G401 (cell line): ENCODE measurements at regions not wholly inside any gene's neighbourhood (a gene's known extent, or its start where the extent isn't known, plus 50 kb on each side); places are given as distances from the start of the nearest gene placed in this dataset.
A peak's percentile ranks its signal among the peaks of the same experiment; 100 is the strongest.

ENCODE experiments used
- DNase-seq: peaks from one replicate; pipeline ENCODE4 v3.0.0-alpha.2; 2015; ENCODE audit warnings: low spot score
- in situ Hi-C: cut with HindIII; loops from 2 replicates; pipeline ENCODE4 v1.10.0; 2016; ENCODE audit warnings: low sequenced_read_pairs, mixed read lengths

DNA sequence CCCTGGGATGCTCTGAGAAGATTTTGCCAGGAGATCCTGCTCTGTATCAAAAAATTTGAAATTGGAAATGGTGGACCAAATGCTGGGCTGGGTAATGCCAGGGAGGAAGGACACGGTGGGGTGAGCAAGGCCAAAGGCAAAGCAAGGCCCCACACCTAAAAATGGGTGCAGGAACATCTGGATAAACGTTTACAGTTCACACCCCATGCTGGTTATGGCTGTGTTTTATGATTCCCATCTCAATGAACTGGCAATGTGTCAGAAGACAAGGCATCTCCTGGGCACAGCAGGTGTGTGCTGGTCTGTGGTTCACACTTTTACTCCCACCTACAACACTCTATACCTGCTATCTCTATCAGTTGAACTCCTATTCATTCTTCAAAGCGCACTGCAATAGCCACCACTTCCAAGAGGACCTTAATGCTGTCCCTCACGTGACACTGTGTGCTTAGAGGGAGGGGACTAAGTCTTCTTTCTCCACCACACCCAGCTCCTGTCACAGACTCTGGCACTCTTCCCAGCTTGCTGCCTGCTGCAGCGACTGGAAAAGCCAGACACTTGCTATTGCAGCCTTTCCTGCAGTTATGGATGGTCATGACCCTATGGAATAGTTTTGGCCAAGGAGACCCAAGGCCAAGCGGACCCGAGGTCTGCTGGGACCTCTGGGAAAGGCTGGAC, 277.5 kb downstream of the CTTN start:
- in situ Hi-C loops = no loop called here

DNA sequence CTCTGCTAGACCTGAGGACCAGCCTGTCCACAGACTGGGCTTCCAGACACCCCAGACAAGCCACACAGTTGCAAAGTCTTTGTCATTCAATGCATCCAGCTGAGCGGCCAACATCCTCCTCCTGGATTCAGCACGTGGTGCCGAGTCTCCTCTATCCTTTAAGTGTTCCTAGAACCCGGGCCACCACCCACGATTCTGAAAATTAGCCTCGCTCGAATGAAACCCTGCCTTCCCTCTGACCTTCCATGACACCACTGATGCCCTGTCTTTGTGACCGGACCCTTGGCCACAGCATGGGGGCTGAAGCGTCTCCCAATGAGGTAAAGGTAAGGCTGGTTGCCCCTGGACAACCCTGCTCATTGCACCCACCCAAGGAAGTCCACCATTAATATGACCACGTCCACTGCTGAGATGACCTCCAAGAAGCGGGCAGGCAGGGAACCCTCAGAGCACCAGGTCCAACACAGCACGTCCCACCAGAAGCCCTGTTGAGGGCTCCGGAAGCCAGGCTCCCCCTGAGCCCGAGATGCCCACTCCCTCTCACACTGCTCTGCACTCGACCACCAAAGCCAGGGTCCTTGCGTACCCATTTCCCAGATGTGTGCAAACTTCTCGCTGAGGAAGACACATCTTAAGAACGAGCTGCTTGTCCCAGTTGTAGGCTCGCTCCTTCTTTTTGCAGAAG, 279.0 kb downstream of the CTTN start:
- DNase-seq = no peak
- in situ Hi-C loops = no loop called here

More for the DNA sequence above, 277.5 kb downstream of the CTTN start:
- no peak for DNase-seq

DNA sequence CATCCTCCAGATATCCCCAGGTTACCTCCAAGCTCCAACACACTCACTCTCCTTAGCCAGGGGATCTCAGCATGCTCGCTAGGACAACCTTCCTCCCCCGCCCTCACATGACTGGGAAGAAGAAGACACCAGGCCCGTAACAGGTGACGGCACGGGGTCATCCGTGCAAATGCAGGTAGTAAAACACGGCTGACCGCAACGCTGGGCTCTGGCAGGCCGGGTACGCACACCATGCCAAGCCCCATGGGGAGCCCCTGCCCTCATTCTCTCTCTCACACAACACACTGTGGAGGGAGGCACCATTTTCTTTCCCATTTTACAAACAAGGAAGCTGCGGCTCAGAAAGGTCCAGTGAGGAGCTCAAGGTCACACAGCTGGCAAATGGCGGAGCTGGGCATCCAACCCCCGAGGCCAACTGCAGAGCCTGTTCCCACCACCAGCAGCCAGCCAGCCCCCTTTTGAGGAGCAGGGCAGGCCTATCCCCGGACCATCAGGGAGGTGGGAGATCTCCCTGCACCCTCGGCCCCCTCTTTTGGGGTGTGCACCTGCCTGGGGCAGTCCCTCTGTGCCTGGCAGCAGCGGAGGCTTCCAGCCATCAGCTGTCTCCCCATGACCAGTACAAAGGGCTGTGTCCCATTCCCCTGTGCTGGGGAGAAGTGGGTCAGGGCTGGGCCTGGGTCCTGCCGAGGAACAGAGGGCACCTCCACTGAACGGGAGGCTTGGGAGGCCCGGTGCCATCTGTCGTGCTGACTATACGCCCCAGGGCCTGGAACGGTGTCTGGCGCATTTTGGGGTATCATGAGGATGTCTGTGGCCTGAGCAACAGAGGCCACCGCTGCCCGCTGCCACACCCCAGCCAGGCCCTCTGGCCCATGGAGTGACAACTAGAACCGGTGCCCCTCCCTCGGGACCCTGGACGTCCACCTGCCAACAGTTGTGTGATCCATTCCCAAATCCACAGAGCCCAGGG, 280.9 kb downstream of the CTTN start:
- in situ Hi-C loops = no loop called here
- no peak for DNase-seq

DNA sequence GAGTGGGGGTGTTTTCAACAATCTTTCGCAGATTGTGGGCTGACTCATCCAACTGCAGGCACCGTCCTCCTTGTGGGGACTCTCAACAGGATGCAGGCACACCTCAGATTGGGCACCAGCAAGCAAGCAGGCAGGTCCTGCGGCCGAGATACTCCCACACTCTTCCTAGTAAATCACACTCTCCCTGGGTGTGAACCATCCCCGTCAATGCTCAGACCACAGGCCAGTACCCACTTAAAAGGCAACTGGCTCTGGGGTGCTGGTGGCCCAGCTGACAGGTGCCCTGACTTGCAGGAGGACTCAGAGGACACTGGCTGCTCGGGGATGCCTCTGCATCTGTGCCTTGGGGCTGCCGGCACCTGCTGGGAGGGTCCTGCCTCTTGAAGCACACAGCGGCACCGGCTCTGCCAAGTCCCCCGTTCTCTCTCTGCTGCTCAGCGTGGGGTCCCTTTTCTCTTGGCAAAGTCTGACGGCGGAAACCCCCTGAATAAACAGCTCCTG, 282.5 kb downstream of the CTTN start:
- in situ Hi-C loops = no loop called here
- DNase-seq = no peak

DNA sequence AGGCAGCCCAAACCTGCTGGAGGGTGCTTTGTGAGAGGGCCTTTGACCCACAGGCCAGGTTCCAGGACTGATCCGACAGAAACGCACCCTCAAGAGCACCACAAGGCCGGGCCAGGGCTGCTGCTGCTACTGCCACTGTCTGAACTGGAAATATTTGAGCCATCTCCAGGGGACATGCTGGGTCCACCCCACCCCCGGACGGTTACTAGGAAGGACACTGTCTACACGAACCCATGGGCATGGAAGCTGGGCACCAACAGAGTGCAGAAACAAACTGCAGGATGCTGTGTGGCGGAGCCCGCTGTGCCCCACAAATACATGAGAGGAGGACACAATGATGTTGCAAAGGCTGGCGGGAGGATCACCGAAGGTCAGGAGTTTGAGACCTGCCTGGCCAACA, 283.7 kb downstream of the CTTN start:
- in situ Hi-C loops = no loop called here

DNA sequence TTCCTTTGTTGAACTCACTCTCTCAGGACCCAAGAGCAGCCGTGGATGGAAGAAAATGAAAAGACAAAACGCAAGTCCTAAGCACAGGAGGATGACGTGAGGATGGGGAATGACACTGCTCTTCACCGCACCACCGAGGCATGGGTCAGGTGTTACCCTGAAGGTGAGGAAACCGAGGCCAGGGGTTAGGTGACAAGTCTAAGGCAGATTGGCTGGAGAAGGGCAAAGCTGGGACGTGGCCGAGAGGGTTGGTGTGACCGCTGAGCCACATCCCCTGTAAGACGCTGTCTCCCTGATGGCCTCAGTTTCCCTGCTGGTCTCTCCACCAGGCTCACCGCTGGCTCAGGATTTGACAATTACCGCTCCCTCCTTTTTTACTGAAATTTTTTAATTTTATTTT, 284.4 kb downstream of the CTTN start:
- DNase-seq = no peak
- in situ Hi-C loops = no loop called here

More for the DNA sequence above, 283.7 kb downstream of the CTTN start:
- DNase-seq = no peak

DNA sequence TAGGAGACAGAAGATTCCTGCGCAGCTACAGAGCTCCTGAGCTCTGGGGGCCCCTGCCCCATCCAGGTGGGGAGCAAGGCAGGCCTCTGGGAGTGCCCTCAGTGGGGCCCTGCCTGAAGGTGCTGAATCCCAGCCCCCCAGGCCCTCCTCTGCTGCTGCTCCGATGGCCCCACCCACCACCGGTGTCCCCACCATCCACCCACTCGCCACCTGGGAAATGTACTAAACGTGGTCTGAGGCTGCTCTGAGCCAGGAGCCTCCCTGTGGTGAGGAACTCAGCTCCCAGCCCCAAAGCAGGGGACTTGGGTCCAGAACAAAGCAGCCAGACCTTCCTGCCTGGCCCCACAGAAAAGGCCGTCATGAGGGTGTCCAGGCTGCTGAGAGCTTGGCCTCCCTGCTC, 289.4 kb downstream of the CTTN start:
- no peak for DNase-seq
- in situ Hi-C loops = no loop called here

DNA sequence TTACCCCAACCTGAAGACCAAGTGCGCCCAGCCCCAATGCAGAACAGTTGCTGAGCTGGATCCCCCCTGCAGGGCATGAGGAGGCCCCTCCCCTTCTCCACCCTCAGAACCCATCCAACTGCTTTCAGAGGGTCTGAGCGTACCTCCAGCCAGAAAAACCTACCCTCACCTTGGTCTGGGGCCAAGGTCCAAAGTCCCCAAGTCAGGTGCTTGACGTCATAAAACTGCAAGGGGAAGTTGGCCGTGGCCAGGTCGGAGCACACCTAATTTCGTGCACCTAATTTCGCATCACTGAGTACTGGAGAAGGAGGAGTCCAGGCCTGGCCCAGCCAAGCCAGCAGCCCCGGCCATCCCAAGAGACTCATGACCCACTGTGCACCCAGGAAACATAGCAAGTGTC, 289.8 kb downstream of the CTTN start:
- no peak for DNase-seq
- in situ Hi-C loops = no loop called here

DNA sequence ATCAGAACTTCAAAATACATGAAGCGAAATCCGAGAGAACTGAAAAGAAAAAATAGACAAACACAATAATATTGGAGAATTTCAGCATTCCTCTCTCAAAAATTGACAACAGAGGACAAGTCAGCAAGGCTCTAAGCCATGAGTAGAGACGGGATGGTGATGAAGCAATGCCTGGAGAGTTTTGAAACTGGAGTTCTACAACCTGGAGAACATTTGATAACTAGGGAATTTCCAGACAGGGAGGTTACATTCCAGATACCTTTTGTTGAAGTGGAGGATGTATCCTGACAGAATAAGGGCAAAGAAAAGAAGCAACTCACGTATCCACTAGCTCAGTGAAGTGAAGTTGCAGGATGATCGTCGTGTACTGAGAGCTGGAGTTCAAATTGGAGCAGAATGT, 291.4 kb downstream of the CTTN start:
- in situ Hi-C loops = no loop called here
- no peak for DNase-seq

DNA sequence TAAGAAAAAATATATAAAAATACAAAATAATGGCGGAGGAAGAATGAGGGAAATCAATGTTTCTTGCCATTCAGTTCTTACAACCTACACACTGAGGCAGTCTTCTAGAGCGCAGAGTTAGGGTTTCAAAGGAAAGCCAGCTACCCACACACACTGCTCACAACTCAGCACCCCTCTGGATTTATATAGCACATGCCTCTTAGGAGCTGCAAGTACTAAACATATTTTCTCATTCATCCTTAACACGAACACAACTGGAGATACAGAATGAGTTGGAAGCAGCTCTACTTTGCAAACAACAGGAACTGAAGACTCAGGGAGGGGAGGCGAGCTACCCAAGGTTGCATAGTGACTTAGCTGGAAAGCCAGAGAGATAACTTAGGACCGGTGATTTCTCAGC, 293.8 kb downstream of the CTTN start:
- DNase-seq = no peak
- in situ Hi-C loops = no loop called here

DNA sequence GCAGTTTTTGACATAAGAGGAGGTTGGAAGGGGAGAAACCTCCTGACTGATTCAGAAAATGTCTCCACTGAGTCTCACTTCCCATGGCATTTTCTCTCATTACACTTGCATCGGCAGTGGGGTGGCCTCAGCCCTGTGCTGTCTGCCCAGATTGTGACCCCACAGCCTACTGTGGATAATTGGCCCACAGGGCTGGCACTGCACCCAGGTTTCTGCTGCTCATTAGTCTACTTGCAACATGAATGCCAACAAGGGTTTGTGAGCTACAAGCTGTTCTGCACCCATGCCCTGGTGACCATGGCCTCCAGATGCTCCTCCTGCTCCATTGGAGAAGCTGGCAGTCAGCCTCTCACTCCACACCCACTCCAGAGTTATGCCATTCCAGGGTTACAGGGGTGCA, 296.0 kb downstream of the CTTN start:
- in situ Hi-C loops = no loop called here
- DNase-seq = peak; percentile 52

DNA sequence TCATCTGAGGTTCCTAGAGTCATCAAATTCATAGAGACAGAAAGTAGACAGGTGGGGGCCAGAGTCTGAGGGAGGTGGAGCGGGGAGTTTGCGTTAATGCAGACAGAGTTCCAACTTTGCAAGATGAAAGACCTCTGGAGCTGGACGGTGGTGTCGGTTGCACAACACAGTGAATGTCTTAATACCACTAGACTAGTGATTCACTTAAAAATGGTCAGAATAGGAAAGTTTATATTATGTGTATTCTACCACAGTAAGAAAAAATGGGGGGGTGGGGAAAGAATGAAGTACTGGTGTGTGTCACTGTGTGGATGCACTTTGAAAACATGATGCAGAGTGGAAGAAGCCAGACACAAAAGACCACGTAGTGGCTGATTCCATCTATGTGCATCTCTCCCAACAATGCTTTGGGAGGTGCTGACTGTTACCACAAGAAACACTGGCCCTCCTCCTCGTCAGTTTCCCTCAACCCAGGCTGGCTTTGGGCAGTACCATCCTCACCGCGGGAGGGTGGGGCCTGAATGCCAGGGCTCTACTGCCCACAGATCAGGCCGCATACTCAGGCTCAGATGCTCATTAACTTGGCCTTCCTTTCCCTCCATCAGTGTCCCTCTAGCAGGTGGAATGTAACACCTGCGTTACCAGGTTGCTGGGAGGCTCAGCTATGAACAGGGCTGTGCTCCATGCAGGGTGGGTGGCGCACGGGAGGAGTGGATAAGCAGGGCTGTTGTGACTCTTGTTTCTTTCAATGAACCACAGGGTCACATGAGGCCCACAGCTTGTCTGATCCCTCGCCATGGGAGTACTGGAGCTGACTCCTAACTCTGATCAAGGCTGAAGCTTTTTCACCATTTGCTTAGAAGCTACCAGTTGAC, 297.0 kb downstream of the CTTN start:
- in situ Hi-C loops = no loop called here
- no peak for DNase-seq

DNA sequence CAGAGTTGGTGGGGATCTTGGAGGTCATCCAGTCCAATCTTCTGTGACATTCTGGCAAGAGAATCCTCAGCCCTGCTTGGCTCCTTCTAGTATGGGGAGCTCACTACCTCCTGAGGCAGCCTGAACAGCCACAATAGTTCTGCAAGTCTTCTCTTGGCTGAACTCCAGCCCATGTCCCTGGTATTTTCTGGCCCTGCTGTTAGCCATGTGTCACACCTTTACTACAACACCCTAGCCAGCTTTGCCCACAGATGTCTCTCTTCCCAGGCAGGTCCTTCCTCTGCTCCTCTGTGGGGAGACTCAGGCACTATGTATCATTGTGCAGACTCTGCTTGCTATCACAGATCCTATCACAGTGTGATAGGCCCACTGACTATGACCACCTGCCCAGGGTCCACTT, 297.7 kb downstream of the CTTN start:
- in situ Hi-C loops = no loop called here
- DNase-seq = peak; percentile 67

DNA sequence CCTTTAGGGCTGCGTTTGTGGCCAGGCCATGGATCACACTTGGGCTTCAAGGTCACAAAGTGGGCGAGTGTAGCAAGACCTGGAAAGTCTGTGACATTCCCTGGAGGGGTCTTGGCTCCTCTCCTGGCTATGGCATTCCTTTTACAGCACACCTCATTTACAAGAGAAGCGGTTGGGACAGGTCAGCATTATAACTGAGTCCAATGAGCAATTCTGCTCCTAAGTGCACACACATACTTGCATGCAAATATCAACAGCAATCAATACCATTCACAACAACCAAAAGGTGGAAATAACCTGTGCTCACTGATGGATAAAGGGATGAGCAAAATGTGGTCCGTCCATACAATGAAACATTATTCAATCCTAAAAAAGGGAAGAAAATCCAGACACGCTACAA, 298.2 kb downstream of the CTTN start:
- in situ Hi-C loops = no loop called here
- no peak for DNase-seq

DNA sequence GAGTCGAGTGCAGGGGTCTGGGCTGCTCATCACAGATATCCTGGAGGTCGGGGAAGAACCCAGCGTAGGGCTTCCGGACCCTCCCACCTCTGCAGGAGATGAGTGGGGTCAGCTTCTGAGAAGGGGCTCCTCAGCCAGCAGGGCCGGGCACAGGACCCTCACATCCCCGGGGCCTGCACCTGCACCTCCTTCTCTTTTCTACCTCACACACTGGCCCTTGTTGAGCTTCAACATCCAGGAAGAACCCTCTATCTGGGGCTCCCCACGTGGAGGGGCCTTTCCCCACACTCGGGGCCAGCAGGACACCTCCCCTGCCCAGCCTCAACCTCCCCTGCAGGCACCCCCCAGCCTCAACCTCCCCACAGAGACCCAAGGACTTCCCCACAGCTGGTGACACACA, 299.4 kb downstream of the CTTN start:
- in situ Hi-C loops = no loop called here
- DNase-seq = no peak

DNA sequence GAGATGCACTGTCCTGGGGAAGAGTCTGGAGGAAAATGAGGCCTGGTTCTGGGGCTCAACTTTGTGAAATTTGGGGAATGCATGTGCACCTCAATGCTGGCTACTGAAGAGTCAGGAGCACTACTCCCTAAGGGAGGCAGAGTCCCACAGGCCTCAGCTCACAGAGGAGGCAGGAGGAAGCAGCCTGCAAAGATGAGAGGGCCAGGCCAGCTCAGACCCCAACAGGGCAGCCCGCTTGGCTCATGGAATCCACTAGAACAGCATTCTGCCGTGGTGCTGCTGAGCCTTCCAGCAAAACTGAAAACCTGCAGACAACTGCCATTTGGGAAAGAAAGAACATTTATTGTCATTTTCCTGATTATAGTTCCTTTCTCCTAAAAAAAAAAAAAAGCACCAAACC, 300.5 kb downstream of the CTTN start:
- in situ Hi-C loops = no loop called here
- no peak for DNase-seq

DNA sequence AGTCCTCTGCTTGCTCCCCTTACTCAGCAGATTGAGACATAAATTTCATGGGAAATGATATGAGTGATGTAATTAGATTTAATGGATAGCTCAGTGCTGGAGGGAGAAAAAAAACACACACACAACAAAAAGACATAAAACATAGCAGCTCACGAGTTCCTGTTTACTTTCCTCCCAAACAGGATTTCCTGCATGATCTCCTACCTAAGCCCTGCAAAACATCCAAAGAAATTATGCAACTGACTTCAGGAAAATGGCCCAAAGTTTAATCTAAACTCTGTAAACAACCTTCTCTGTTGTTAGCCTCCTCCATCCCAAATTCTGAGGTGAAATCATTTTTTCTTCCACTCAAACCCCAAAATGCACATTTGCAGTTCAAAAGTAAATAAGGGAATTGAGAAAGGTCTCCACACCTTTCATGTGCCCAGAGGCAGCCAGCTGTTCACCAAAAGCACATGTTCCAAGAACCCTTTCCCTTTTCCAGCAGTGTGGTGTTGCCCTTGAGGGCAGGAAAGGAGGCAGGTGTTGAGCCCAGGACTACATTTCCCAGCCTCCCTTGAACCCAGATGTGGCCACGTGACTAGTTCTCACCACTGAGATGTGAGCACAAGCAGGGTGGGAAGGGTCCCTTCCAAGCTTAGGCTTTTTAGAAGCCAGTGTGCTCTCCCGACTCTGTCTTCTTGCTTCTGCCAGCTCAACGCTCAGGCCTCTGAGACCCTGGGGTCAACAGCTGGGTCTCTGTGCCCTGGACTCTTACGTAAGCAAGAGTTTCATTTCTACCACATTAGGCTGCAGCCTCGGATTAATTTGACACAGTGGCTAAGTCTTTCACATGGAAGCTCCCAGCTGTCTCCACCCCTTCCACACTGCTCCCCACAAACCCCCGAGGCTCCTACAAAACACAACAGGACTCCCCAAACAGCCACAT, 301.2 kb downstream of the CTTN start:
- no peak for DNase-seq
- in situ Hi-C loops = no loop called here

DNA sequence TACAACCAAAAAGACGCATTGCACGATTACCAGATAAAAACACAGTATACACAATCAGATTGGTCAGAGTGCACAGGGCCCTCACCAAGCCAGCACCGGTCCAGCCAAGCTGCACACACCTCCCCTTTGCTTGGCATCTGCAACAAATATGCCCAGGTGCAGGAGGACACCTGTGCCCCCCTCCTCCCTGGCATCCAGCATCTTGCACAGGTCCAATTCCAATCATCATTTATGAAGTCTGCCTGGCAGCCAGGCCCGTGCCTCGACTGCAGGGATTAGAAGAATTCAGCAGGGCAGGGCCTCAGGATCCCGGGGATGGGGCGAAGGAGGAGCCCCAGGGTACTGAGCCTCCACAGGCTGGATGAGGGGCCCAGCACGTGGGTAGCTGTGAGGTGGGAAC, 302.1 kb downstream of the CTTN start:
- in situ Hi-C loops = no loop called here
- DNase-seq = no peak
